NT2/D1 (cell line): ENCODE measurements at regions not wholly inside any gene's neighbourhood (a gene's known extent, or its start where the extent isn't known, plus 50 kb on each side); places are given as distances from the start of the nearest gene placed in this dataset.

ENCODE experiments used
- DNase-seq: peaks from one replicate; pipeline ENCODE4 v3.0.0-alpha.2; 2011; ENCODE audit warnings: low read depth, low spot score
- H3K27me3 ChIP-seq: 2 replicates; pipeline ENCODE4 v1.6.0; 2011; ENCODE audit warnings: mild to moderate bottlenecking; ENCODE audit not compliant: insufficient read length, insufficient read depth
- H3K36me3 ChIP-seq: 2 replicates; pipeline ENCODE4 v1.6.1; 2011; ENCODE audit warnings: mild to moderate bottlenecking, low read length, mixed read lengths; ENCODE audit not compliant: insufficient read depth, insufficient read length
- H3K4me1 ChIP-seq: 2 replicates; pipeline ENCODE4 v1.5.1; 2011; ENCODE audit not compliant: insufficient read depth, insufficient read length
- H3K4me3 ChIP-seq: 2 replicates; pipeline ENCODE4 v1.5.1; 2011; ENCODE audit warnings: low read depth; ENCODE audit not compliant: insufficient read length
- H3K9ac ChIP-seq: 2 replicates; pipeline ENCODE4 v1.6.0; 2011; ENCODE audit warnings: low read depth; ENCODE audit not compliant: insufficient read length
- H3K9me3 ChIP-seq: 2 replicates; pipeline ENCODE4 v1.5.1; 2011; ENCODE audit warnings: mild to moderate bottlenecking, low read length; ENCODE audit not compliant: insufficient read depth
- SUZ12 ChIP-seq: IDR thresholded peaks from 2 replicates; pipeline ENCODE4 v1.6.1; 2011; ENCODE audit not compliant: insufficient read length, insufficient read depth; ENCODE audit errors: extremely low read depth
- YY1 ChIP-seq: IDR thresholded peaks from 2 replicates; pipeline ENCODE4 v1.6.1; 2011; ENCODE audit not compliant: insufficient read length, insufficient read depth
- ZNF274 ChIP-seq: IDR thresholded peaks from 2 replicates; pipeline ENCODE4 v1.6.1; 2011; ENCODE audit warnings: mild to moderate bottlenecking, low read depth, low read length

DNA sequence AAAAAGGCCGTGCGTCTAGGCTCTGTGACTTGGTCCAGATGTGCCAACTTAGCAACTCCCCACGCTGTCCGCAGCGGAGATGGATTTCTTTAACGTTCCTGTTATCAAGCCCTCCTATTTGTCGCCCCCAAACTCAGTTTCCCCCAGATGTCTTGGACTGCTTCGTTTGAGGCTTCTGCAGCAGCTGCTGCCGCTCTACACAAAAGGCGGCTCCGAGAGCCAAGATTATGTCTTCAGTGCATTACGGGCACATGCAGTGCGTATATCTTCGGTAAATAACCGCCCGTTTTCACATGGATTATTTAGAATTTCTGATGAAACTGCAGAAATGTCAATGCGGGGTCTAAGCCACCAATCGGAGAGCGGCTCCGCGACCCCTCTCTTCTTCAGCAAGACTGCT, 240.6 kb upstream of the ZFHX3 start:
- no peaks in the 10 kb centered on the region for H3K36me3 ChIP-seq
- DNase-seq = no peak
- no peaks in the 10 kb centered on the region for H3K9me3 ChIP-seq
- H3K27me3 ChIP-seq = no peaks in the 10 kb centered on the region
- peaks cover 12% of the 10 kb centered on the region for H3K4me1 ChIP-seq
- no peak overlapping the region for H3K9ac ChIP-seq
- no peak for TF ChIP-seq ZNF274
- no peak for TF ChIP-seq SUZ12
- TF ChIP-seq YY1 = no peak
- no peak overlapping the region for H3K4me3 ChIP-seq

DNA sequence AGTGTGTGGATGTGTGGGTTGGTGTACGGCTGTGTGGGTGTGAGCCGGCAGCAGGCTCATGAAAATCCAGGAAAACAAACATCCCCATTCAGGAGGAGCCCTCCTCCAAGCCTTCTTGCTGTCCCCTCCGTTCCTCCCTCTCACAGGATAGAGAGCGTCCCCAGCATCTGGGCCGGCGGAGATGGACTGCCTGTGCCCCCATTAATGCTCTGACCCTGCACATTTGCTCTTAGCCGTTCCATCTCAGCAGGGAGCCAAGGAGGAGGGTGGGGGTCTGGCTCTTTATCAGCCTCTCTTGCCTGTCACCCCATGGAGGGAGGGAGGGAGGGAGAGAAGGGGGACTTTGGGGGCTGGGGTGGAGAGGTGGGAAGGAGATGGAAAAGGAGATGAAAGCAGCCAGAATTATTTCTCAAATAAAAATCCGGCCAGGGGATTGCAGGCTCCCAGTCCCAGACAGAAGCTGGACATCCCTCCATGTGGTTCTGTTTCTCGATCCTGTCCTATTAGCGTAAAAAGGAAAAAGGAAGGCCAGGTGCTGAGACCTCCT, 240.0 kb upstream of the ZFHX3 start:
- Histone ChIP-seq H3K27me3 (no peaks in the 10 kb centered on the region), H3K4me3 (no peak overlapping the region), H3K4me1 (peaks cover 12% of the 10 kb centered on the region), H3K36me3 (no peaks in the 10 kb centered on the region), H3K9me3 (no peaks in the 10 kb centered on the region), H3K9ac (peak overlapping the region; percentile 17)
- TF ChIP-seq SUZ12 (no peak), YY1 (no peak), ZNF274 (no peak)
- no peak for DNase-seq

DNA sequence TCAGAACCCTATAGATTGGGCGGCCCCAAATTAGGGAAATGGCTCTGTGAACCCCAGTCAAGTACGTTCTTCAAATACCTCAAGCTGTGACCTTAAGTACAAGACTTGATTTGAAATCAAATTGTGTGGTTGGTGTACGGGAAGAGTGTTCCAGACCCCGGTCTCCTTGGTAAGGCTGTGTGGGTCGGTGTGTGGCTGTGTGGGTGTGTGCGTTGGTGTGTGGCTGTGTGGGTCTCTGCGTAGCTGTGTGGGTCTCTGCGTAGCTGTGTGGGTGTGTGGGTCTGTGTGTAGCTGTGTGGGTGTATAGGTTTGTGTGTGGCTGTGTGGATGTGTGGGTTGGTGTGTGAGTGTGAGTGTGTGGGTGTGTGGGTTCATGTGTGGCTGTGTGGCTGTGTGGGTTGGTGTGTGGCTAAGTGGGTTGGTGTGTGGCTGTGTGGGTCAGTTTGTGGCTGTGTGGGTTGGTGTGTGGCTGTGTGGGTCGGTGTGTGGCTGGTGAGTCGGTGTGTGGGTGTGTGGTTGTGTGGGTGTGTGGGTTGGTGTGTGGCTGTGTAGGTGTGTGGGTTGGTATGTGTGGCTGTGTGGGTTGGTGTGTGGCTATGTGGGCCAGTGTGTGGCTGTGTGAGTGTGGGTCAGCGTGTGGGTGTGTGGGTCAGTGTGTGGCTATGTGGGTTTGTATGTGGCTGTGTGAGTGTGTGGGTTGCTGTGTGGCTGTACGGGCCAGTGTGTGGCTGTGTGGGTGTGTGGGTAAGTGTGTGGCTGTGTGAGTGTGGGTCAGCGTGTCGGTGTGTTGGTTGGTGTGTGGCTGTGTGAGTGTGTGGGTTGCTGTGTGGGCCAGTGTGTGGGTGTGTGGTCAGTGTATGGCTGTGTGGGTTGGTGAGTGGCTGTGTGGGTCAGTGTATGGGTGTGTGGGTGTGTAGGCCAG, 238.7 kb upstream of the ZFHX3 start:
- peaks cover 12% of the 10 kb centered on the region for H3K4me1 ChIP-seq
- no peak overlapping the region for H3K9ac ChIP-seq
- DNase-seq = no peak
- TF ChIP-seq SUZ12 (no peak), YY1 (no peak), ZNF274 (no peak)
- H3K9me3 ChIP-seq = no peaks in the 10 kb centered on the region
- no peaks in the 10 kb centered on the region for H3K27me3 ChIP-seq
- no peak overlapping the region for H3K4me3 ChIP-seq
- H3K36me3 ChIP-seq = no peaks in the 10 kb centered on the region

DNA sequence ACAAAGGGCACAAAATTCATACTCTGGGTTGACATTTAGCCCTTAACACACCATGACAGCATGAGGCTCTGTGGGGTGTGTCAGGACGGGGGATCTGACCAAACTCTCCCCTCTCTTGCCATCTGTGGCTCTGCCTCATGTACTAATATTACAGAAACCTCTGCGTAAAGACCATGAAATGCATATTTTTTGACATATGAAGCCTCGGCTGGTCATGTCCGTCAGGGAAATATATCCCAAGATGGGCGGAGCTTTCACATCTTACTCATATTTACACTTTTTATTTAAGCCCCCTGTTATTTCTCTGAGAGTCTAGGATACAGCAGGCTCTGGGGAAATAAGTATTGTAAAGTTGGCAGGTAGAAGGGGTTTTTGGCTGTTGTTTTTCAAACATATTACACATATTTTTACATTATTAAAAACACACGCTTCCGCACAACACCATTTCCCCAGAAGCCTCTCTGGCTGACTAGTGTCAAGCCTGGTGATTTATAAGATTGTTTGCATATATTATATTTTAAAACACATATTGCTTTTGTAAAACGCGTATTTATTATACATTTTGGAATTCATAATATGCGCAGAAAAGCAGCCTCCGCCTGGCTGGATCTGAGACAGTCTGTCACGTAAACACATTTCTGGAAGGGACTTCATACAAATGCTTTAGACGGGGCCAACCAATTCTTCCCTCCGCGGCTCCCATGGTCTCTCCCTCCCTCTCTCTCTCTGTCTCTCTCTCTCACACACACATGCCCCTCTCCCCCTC, 237.7 kb upstream of the ZFHX3 start:
- no peak overlapping the region for H3K4me3 ChIP-seq
- peaks cover 12% of the 10 kb centered on the region for H3K4me1 ChIP-seq
- TF ChIP-seq SUZ12 (no peak), ZNF274 (no peak), YY1 (no peak)
- DNase-seq = no peak
- H3K9me3 ChIP-seq = no peaks in the 10 kb centered on the region
- H3K27me3 ChIP-seq = no peaks in the 10 kb centered on the region
- H3K9ac ChIP-seq = no peak overlapping the region
- H3K36me3 ChIP-seq = no peaks in the 10 kb centered on the region

DNA sequence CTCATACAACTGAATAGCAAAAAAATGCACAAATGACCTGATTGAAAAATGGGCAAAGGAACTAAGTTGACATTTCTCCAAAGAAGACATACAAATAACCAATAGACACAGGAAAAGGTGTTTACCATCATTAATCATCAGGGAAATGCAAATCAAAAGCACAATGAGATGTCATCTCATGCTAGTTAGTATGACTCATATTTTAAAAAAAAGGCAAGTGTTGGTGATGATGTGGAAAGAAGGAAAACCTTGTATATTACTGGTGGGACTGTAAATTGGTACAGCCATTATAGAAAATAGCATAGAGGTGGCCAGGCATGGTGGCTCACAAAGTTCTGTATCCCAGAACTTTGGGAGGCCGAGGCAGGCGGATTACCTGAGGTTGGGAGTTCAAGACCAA, 232.5 kb upstream of the ZFHX3 start:
- Histone ChIP-seq H3K4me1 (no peaks in the 10 kb centered on the region), H3K27me3 (no peaks in the 10 kb centered on the region), H3K36me3 (no peaks in the 10 kb centered on the region), H3K9me3 (no peaks in the 10 kb centered on the region), H3K4me3 (no peak overlapping the region), H3K9ac (no peak overlapping the region)
- no peak for DNase-seq
- TF ChIP-seq ZNF274 (no peak), YY1 (no peak), SUZ12 (no peak)

DNA sequence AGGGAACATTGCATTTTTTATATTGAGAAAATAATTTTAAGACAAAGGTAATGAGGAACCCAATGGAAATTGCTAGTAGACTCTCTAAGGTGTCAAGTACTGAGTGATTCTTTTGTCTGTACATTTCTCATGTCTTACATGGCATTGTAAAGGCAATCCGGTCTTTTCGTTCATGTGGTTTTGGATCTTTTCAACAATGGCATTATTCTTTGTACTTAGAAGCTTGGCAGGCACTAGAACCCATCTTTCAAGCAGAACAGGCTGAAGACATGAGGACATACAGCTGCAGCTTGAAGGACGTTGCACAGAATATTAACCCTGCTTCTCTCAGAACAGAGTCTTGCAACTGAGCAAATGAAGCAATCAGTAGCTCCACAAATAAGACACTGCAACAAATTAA, 231.5 kb upstream of the ZFHX3 start:
- no peak for TF ChIP-seq ZNF274
- no peak for TF ChIP-seq YY1
- no peak for TF ChIP-seq SUZ12
- Histone ChIP-seq H3K36me3 (no peaks in the 10 kb centered on the region), H3K9ac (no peak overlapping the region), H3K9me3 (no peaks in the 10 kb centered on the region), H3K4me1 (no peaks in the 10 kb centered on the region), H3K4me3 (no peak overlapping the region), H3K27me3 (no peaks in the 10 kb centered on the region)
- no peak for DNase-seq

DNA sequence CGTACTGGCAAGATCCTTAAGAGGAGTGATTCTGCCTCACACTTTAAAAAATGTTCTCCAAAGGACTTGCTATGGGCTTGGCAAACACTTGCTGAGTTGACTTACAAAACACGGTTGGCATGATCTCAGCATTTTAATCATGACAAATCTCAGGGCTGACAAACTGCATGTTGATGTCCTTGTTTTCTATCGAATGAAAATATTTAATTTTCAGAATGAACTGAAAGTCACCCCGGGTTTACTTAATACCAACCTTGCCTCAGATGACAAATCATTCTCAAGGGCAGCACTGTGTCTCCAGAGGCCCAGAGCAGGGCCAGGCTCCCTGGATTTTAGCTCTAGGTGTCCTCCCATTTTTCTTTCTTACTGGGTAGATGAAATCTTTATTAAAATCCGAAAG, 229.1 kb upstream of the ZFHX3 start:
- H3K9me3 ChIP-seq = no peaks in the 10 kb centered on the region
- no peak for TF ChIP-seq ZNF274
- TF ChIP-seq YY1 = no peak
- TF ChIP-seq SUZ12 = no peak
- no peaks in the 10 kb centered on the region for H3K27me3 ChIP-seq
- no peaks in the 10 kb centered on the region for H3K4me1 ChIP-seq
- H3K36me3 ChIP-seq = no peaks in the 10 kb centered on the region
- no peak for DNase-seq
- no peak overlapping the region for H3K9ac ChIP-seq
- no peak overlapping the region for H3K4me3 ChIP-seq
